ENCODE measurements at regions not wholly inside any gene's neighbourhood (a gene's known extent, or its start where the extent isn't known, plus 50 kb on each side); places are given as distances from the start of the nearest gene placed in this dataset.

GRCh38 chr1:95534985-95535384, 301.0 kb downstream of the RWDD3 start:
- Histone ChIP-seq H4K20me1 (replicated peaks in 1 of 2; ENCODE audit: control insufficient read depth in 1 of 2, insufficient read depth in 2 of 2, low read length in 2 of 2) (no peaks in the 10 kb centered on the region), H2BK5ac (ENCODE audit: low read depth, low read length) (no peak overlapping the region), H3K4ac (replicated peaks; ENCODE audit: insufficient read length, low read depth, low read length) (no peak overlapping the region), H2AK5ac (ENCODE audit: low read depth, low read length) (no peak overlapping the region), H3K9me3 (ENCODE audit: insufficient read depth in 2 of 2, low read depth in 1 of 2, low read length in 1 of 2) (no peaks in the 10 kb centered on the region), H3K4me3 (ENCODE audit: extremely low read depth in 1 of 4, insufficient read depth in 2 of 4, low read depth in 3 of 4, low read length in 4 of 4) (no peak overlapping the region), H4K91ac (replicated peaks; ENCODE audit: insufficient read length, low read length) (no peak overlapping the region), H2BK15ac (ENCODE audit: low read length) (no peak overlapping the region), H2AFZ (ENCODE audit: low read length) (0 out of 2 replicates have a peak overlapping the region, but pooled peaks have one; percentile 10), H3K14ac (ENCODE audit: insufficient read length) (no peak overlapping the region), H3K79me2 (ENCODE audit: control insufficient read depth in 1 of 2, insufficient read depth in 2 of 2, low read length in 2 of 2) (no peaks in the 10 kb centered on the region), H4K8ac (ENCODE audit: extremely low read depth, insufficient read depth, low read length) (no peak overlapping the region), H3K23ac (ENCODE audit: insufficient read length) (no peak overlapping the region), H3K36me3 (ENCODE audit: control insufficient read depth in 2 of 4, insufficient read depth in 4 of 4, low read length in 3 of 4) (no peaks in the 10 kb centered on the region), H4K5ac (ENCODE audit: insufficient read length, low read depth, low read length) (no peak overlapping the region), H3K27ac (ENCODE audit: low read depth, low read length) (no peak overlapping the region), H2BK20ac (ENCODE audit: low read length) (no peak overlapping the region), H3K56ac (replicated peaks; ENCODE audit: insufficient read length, low read depth, low read length) (no peak overlapping the region), H3K4me1 (replicated peaks in 1 of 4; ENCODE audit: control insufficient read depth in 3 of 4, insufficient read depth in 4 of 4, low read length in 3 of 4) (no peaks in the 10 kb centered on the region), H3K27me3 (replicated peaks in 1 of 4; ENCODE audit: control insufficient read depth in 3 of 4, extremely low read depth in 1 of 4, insufficient read depth in 3 of 4, low read length in 3 of 4) (no peaks in the 10 kb centered on the region), H3K4me2 (ENCODE audit: insufficient read depth in 1 of 2, low read depth in 2 of 2, low read length in 2 of 2) (no peak overlapping the region), H3K23me2 (ENCODE audit: low read depth, low read length) (no peaks in the 10 kb centered on the region; the same call in 1 of the 2 replicates), H2BK120ac (replicated peaks; ENCODE audit: low read depth, low read length) (no peak overlapping the region), H2BK12ac (ENCODE audit: low read depth, low read length) (0 out of 2 replicates have a peak overlapping the region, but pooled peaks have one; percentile 1), H3K79me1 (ENCODE audit: low read depth, low read length) (no peaks in the 10 kb centered on the region), H3K9ac (replicated peaks in 1 of 4; ENCODE audit: extremely low read depth in 1 of 4, low read depth in 3 of 4, low read length in 3 of 4) (no peak overlapping the region), H3K18ac (ENCODE audit: extremely low read depth, low read length) (no peak overlapping the region)
- FAIRE-seq (no peak), DNase-seq (ENCODE audit: low read depth in 1 of 2, low spot score in 2 of 2) (no peak)
- WGBS, 2 experiments (ENCODE audit: extremely low coverage in 1 of 2, insufficient coverage in 1 of 2, insufficient read length in 1 of 2, insufficient replicate concordance in 2 of 2, low coverage in 1 of 2, low lambda C conversion rate in 2 of 2, missing lambda C conversion rate in 1 of 2), result 88% methylated on average over 5 of the region's 5 CpGs; no CpG with 5 or more reads in 1 of the 2 experiments
- ChIA-PET POLR2A (ENCODE audit: partially characterized antibody) (no interaction called here), CTCF (ENCODE audit: partially characterized antibody) (interaction anchor here (0.8 to 1.3 kb wide), 2 partner anchors 20 to 225 kb away, joined by 3 to 4 read pairs; no protein-coding TSS in a partner anchor)
- TF ChIP-seq SAP30 (IDR thresholded peaks at IDR 0.05; ENCODE audit: insufficient read depth, insufficient replicate concordance, low read length), result no peak
- no peak for TF ChIP-seq POU5F1 (IDR thresholded peaks at IDR 0.05; ENCODE audit: low read depth, low read length)
- no peak for TF ChIP-seq CBX8 (IDR thresholded peaks at IDR 0.05; ENCODE audit: borderline replicate concordance, low read depth, low read length)

Data from H1 (cell line).